ENCODE measurements at regions not wholly inside any gene's neighbourhood (a gene's known extent, or its start where the extent isn't known, plus 50 kb on each side); places are given as distances from the start of the nearest gene placed in this dataset.
A peak's percentile ranks its signal among the peaks of the same experiment; 100 is the strongest.

- no peak for ATAC-seq
These were observed 71.5 kb upstream of the DTNBP1 start for GRCh38 chr6:15734118-15734897.

GRCh38 chr6:15730922-15731321, 68.1 kb upstream of the DTNBP1 start:
- ATAC-seq = no peak
- no peak for DNase-seq

More at GRCh38 chr6:15734118-15734897, 71.5 kb upstream of the DTNBP1 start:
- DNase-seq = no peak

GRCh38 chr6:15730442-15730841, 67.6 kb upstream of the DTNBP1 start:
- DNase-seq (no peak), ATAC-seq (no peak)

GRCh38 chr6:15722731-15723130, 59.9 kb upstream of the DTNBP1 start:
- ATAC-seq = no peak
- DNase-seq = no peak

GRCh38 chr6:15716889-15717288, 54.1 kb upstream of the DTNBP1 start:
- ATAC-seq (no peak), DNase-seq (no peak)

GRCh38 chr6:15715851-15716250, 53.0 kb upstream of the DTNBP1 start:
- DNase-seq (no peak), ATAC-seq (no peak)

- ATAC-seq (peak; percentile 93), DNase-seq (no peak)
These were observed 52.2 kb upstream of the DTNBP1 start for GRCh38 chr6:15715060-15715459.

GRCh38 chr6:15714658-15715057, 51.8 kb upstream of the DTNBP1 start:
- no peak for ATAC-seq

GRCh38 chr6:15713325-15713724, 50.5 kb upstream of the DTNBP1 start:
- no peak for ATAC-seq
- DNase-seq = no peak

More at GRCh38 chr6:15714658-15715057, 51.8 kb upstream of the DTNBP1 start:
- DNase-seq = no peak

GRCh38 chr6:15712797-15713196, 50.0 kb upstream of the DTNBP1 start:
- no peak for DNase-seq
- ATAC-seq = no peak
